Thoracic aorta (tissue), 2 donors: ENCODE measurements at regions not wholly inside any gene's neighbourhood (a gene's known extent, or its start where the extent isn't known, plus 50 kb on each side); places are given as distances from the start of the nearest gene placed in this dataset.

Experiments
- ATAC-seq: fragments of 150-250 bp; one replicate; pipeline ENCODE4 v1.8.0; 2017; ENCODE audit warnings: low read depth; ENCODE audit not compliant: insufficient number of reproducible peaks, low FRiP score
- DNase-seq: peaks from one replicate; pipeline ENCODE4 v3.0.0-alpha.2; 2020; ENCODE audit warnings: low spot score
- H3K27ac ChIP-seq, 2 donors: fragments of 200-600 bp; sonication (generic); 1 replicate in 1 of 2; 2 replicates in 1 of 2; pipeline ENCODE4 v1.5.1; 2016; ENCODE audit warnings: mild to moderate bottlenecking in 2 of 2, moderate library complexity in 2 of 2
- H3K27me3 ChIP-seq: fragments of 200-600 bp; sonication (generic); replicated peaks from 2 replicates; pipeline ENCODE4 v1.6.0; 2016; ENCODE audit warnings: mild to moderate bottlenecking; ENCODE audit not compliant: insufficient read depth
- H3K36me3 ChIP-seq: fragments of 200-600 bp; sonication (generic); one replicate; pipeline ENCODE4 v1.5.1; 2016
- H3K4me1 ChIP-seq, 2 donors: fragments of 200-600 bp; sonication (generic); 1 replicate in 1 of 2; 2 replicates in 1 of 2; pipeline versions ENCODE4 v1.5.1 to v1.6.0; 2016; ENCODE audit warnings: low read depth in 2 of 2, mild to moderate bottlenecking in 1 of 2; ENCODE audit not compliant: control insufficient read depth in 1 of 2
- H3K4me3 ChIP-seq: fragments of 200-600 bp; sonication (generic); 2 replicates; pipeline ENCODE4 v1.5.1; 2016; ENCODE audit warnings: mild to moderate bottlenecking
- H3K9me3 ChIP-seq: fragments of 200-600 bp; sonication (generic); 2 replicates; pipeline ENCODE4 v1.5.1; 2016
- TF ChIP-seq, protein P1 (sequence below): fragments of 200-600 bp; sonication (generic); IDR thresholded peaks from one replicate; pipeline ENCODE4 v1.5.1; 2019; ENCODE audit warnings: antibody characterized with exemption

GRCh38 chr4:104752337-104752736 lies 257.6 kb upstream of the CXXC4 start:
- no peaks in the 10 kb centered on the region for H3K9me3 ChIP-seq
- peak overlapping the region; percentile 36 for H3K4me3 ChIP-seq
- ATAC-seq = no peak
- DNase-seq = no peak
- no peaks in the 10 kb centered on the region for H3K27me3 ChIP-seq
- TF ChIP-seq, protein P1, sequence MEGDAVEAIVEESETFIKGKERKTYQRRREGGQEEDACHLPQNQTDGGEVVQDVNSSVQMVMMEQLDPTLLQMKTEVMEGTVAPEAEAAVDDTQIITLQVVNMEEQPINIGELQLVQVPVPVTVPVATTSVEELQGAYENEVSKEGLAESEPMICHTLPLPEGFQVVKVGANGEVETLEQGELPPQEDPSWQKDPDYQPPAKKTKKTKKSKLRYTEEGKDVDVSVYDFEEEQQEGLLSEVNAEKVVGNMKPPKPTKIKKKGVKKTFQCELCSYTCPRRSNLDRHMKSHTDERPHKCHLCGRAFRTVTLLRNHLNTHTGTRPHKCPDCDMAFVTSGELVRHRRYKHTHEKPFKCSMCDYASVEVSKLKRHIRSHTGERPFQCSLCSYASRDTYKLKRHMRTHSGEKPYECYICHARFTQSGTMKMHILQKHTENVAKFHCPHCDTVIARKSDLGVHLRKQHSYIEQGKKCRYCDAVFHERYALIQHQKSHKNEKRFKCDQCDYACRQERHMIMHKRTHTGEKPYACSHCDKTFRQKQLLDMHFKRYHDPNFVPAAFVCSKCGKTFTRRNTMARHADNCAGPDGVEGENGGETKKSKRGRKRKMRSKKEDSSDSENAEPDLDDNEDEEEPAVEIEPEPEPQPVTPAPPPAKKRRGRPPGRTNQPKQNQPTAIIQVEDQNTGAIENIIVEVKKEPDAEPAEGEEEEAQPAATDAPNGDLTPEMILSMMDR = no peak
- H3K4me1 ChIP-seq = peaks cover 0 to 4% of the 10 kb centered on the region in 2 donors
- H3K27ac ChIP-seq = peak overlapping the region in 1 of 2 donors; percentile 9
- H3K36me3 ChIP-seq = no peaks in the 10 kb centered on the region

GRCh38 chr4:104756837-104757236 lies 262.1 kb upstream of the CXXC4 start:
- ATAC-seq (no peak), DNase-seq (no peak)
- TF ChIP-seq, protein P1 = no peak

GRCh38 chr4:104758574-104758973 lies 263.9 kb upstream of the CXXC4 start:
- Histone ChIP-seq H3K9me3 (no peaks in the 10 kb centered on the region), H3K4me3 (no peak overlapping the region), H3K27me3 (no peaks in the 10 kb centered on the region), H3K27ac (no peak overlapping the region), H3K4me1 (no peaks in the 10 kb centered on the region), H3K36me3 (no peaks in the 10 kb centered on the region)
- DNase-seq (no peak), ATAC-seq (no peak)
- TF ChIP-seq, protein P1 = no peak

More at GRCh38 chr4:104756837-104757236, 262.1 kb upstream of the CXXC4 start:
- no peaks in the 10 kb centered on the region for H3K9me3 ChIP-seq
- H3K36me3 ChIP-seq = no peaks in the 10 kb centered on the region
- no peak overlapping the region for H3K27ac ChIP-seq
- no peaks in the 10 kb centered on the region for H3K27me3 ChIP-seq
- H3K4me1 ChIP-seq = peaks cover 0 to 4% of the 10 kb centered on the region in 2 donors
- no peak overlapping the region for H3K4me3 ChIP-seq

GRCh38 chr4:104763554-104764222 lies 269.0 kb upstream of the CXXC4 start:
- no peaks in the 10 kb centered on the region for H3K4me1 ChIP-seq
- no peak overlapping the region for H3K27ac ChIP-seq
- no peaks in the 10 kb centered on the region for H3K9me3 ChIP-seq
- H3K4me3 ChIP-seq = no peak overlapping the region
- no peak for ATAC-seq
- no peaks in the 10 kb centered on the region for H3K36me3 ChIP-seq
- DNase-seq = no peak
- TF ChIP-seq, protein P1 = no peak
- H3K27me3 ChIP-seq = no peaks in the 10 kb centered on the region

DNA sequence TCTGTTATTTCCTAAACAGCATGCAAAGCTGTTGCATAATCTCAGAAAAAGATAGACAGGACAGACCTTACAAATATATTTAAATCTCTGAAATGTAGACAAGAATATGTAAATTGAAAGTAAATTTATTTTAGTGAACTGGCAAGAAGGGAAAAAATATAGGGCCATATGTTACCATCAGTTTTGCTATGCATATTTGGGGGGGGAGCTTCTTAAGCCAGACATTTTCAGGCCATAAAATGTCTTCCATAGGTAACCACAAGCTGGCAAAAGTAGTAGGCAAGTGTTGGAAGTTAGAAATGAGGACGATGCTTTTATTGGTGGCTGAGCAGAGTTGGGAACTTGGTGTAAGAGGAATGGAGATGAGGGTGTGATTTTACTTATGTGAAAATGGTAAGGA lies 272.0 kb upstream of the CXXC4 start:
- DNase-seq = no peak
- Histone ChIP-seq H3K27ac (no peak overlapping the region), H3K9me3 (no peaks in the 10 kb centered on the region), H3K4me3 (no peak overlapping the region), H3K36me3 (no peaks in the 10 kb centered on the region), H3K4me1 (no peaks in the 10 kb centered on the region), H3K27me3 (no peaks in the 10 kb centered on the region)
- ATAC-seq = no peak
- TF ChIP-seq, protein P1 = no peak
